ENCODE measurements at regions not wholly inside any gene's neighbourhood (a gene's known extent, or its start where the extent isn't known, plus 50 kb on each side); places are given as distances from the start of the nearest gene placed in this dataset.

DNA sequence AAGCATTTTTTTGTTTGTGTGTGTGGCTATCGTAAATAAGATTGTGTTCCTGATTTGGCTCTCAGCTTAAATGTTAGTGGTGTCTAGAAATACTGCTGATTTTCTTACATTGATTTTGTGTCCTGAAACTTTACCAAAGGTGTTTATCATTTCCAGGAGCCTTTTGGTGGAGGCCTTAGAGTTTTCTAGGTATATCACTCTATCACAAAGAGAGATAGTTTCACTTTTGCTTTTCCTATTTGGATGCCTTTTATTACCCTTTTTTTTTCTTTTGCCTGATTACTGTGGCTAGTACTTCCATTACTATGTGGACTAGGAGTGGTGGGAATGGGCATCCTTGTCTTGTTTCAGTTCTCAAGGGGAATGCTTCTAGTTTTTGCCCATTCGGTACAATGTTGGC lies 109.6 kb downstream of the S1PR1 start:
- no peak for TF ChIP-seq TAF1 (IDR thresholded peaks at IDR 0.05; ENCODE audit: low read depth)
- no peak for TF ChIP-seq CREB1 (IDR thresholded peaks at IDR 0.05; ENCODE audit: low read depth)
- TF ChIP-seq RAD21 (IDR thresholded peaks at IDR 0.05; ENCODE audit: low read depth): no peak
- TF ChIP-seq YY1 (IDR thresholded peaks at IDR 0.05; ENCODE audit: low read depth): no peak
- TF ChIP-seq, protein P1, sequence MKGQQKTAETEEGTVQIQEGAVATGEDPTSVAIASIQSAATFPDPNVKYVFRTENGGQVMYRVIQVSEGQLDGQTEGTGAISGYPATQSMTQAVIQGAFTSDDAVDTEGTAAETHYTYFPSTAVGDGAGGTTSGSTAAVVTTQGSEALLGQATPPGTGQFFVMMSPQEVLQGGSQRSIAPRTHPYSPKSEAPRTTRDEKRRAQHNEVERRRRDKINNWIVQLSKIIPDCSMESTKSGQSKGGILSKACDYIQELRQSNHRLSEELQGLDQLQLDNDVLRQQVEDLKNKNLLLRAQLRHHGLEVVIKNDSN (IDR thresholded peaks at IDR 0.05): no peak
- TF ChIP-seq ZBTB7A (IDR thresholded peaks at IDR 0.05; ENCODE audit: low read depth): no peak
- TF ChIP-seq EP300 (IDR thresholded peaks at IDR 0.05; ENCODE audit: borderline replicate concordance): no peak
- TF ChIP-seq TCF12 (IDR thresholded peaks at IDR 0.05; ENCODE audit: low read depth): no peak
- TF ChIP-seq CEBPB (IDR thresholded peaks at IDR 0.05): no peak
- TF ChIP-seq FOXM1 (IDR thresholded peaks at IDR 0.05; ENCODE audit: borderline replicate concordance, low read depth): no peak
- TF ChIP-seq EGR1 (IDR thresholded peaks at IDR 0.05): no peak
- no peak for TF ChIP-seq TEAD4 (IDR thresholded peaks at IDR 0.05)
- TF ChIP-seq NFIC (IDR thresholded peaks at IDR 0.05): no peak
- TF ChIP-seq, protein P2, sequence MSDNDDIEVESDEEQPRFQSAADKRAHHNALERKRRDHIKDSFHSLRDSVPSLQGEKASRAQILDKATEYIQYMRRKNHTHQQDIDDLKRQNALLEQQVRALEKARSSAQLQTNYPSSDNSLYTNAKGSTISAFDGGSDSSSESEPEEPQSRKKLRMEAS (IDR thresholded peaks at IDR 0.05): no peak
- TF ChIP-seq, protein P3, sequence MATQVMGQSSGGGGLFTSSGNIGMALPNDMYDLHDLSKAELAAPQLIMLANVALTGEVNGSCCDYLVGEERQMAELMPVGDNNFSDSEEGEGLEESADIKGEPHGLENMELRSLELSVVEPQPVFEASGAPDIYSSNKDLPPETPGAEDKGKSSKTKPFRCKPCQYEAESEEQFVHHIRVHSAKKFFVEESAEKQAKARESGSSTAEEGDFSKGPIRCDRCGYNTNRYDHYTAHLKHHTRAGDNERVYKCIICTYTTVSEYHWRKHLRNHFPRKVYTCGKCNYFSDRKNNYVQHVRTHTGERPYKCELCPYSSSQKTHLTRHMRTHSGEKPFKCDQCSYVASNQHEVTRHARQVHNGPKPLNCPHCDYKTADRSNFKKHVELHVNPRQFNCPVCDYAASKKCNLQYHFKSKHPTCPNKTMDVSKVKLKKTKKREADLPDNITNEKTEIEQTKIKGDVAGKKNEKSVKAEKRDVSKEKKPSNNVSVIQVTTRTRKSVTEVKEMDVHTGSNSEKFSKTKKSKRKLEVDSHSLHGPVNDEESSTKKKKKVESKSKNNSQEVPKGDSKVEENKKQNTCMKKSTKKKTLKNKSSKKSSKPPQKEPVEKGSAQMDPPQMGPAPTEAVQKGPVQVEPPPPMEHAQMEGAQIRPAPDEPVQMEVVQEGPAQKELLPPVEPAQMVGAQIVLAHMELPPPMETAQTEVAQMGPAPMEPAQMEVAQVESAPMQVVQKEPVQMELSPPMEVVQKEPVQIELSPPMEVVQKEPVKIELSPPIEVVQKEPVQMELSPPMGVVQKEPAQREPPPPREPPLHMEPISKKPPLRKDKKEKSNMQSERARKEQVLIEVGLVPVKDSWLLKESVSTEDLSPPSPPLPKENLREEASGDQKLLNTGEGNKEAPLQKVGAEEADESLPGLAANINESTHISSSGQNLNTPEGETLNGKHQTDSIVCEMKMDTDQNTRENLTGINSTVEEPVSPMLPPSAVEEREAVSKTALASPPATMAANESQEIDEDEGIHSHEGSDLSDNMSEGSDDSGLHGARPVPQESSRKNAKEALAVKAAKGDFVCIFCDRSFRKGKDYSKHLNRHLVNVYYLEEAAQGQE (IDR thresholded peaks at IDR 0.05; ENCODE audit: low read depth): no peak

- TF ChIP-seq TCF12 (IDR thresholded peaks at IDR 0.05; ENCODE audit: low read depth) (no peak), TAF1 (IDR thresholded peaks at IDR 0.05; ENCODE audit: low read depth) (no peak), FOXM1 (IDR thresholded peaks at IDR 0.05; ENCODE audit: borderline replicate concordance, low read depth) (no peak), EP300 (IDR thresholded peaks at IDR 0.05; ENCODE audit: borderline replicate concordance) (no peak), RAD21 (IDR thresholded peaks at IDR 0.05; ENCODE audit: low read depth) (no peak)
- TF ChIP-seq, protein P1 (IDR thresholded peaks at IDR 0.05): no peak
These were observed 119.2 kb downstream of the S1PR1 start for GRCh38 chr1:101356013-101356412.

- TF ChIP-seq NFIC (IDR thresholded peaks at IDR 0.05) (no peak), EP300 (IDR thresholded peaks at IDR 0.05; ENCODE audit: borderline replicate concordance) (no peak), TEAD4 (IDR thresholded peaks at IDR 0.05) (no peak), ZBTB7A (IDR thresholded peaks at IDR 0.05; ENCODE audit: low read depth) (no peak), CREB1 (IDR thresholded peaks at IDR 0.05; ENCODE audit: low read depth) (no peak), TCF12 (IDR thresholded peaks at IDR 0.05; ENCODE audit: low read depth) (no peak)
- TF ChIP-seq, protein P3 (IDR thresholded peaks at IDR 0.05; ENCODE audit: low read depth): no peak
- TF ChIP-seq, protein P1 (IDR thresholded peaks at IDR 0.05): no peak
- TF ChIP-seq, protein P2 (IDR thresholded peaks at IDR 0.05): no peak
These were observed 120.0 kb downstream of the S1PR1 start for GRCh38 chr1:101356604-101357443.

DNA sequence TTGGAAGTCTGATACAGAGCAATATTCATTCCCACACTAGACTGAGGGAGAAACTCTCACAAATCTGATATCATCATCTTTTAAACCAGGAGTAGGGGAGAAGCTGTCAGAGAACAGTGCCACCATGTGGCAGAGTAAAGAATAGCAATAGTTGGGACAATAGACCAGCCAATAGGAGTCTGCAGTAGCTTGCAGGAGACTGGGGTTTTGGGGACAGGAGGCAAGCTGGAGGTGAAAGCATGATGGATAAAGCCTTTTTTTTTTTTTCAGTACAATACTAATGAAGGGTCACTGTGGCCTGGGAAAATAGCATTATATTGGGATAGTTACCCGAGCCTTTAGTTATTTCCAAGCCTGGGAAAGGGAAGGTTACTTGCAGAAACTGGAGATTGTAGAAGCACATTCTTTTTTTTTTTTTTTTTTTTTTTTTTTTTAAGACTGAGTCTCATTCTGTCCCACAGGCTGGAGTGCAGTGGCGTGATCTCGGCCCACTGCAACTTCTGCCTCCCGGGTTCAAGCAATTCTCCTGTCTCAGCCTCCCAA lies 120.7 kb downstream of the S1PR1 start:
- peak; percentile 80 for TF ChIP-seq RAD21 (IDR thresholded peaks at IDR 0.05; ENCODE audit: low read depth)
- TF ChIP-seq, protein P2 (IDR thresholded peaks at IDR 0.05): no peak

GRCh38 chr1:101360506-101360905 lies 123.7 kb downstream of the S1PR1 start:
- TF ChIP-seq FOXM1 (IDR thresholded peaks at IDR 0.05; ENCODE audit: borderline replicate concordance, low read depth): no peak
- no peak for TF ChIP-seq CEBPB (IDR thresholded peaks at IDR 0.05)
- TF ChIP-seq EP300 (IDR thresholded peaks at IDR 0.05; ENCODE audit: borderline replicate concordance): no peak
- TF ChIP-seq TEAD4 (IDR thresholded peaks at IDR 0.05): no peak
- no peak for TF ChIP-seq EGR1 (IDR thresholded peaks at IDR 0.05)
- no peak for TF ChIP-seq RAD21 (IDR thresholded peaks at IDR 0.05; ENCODE audit: low read depth)
- TF ChIP-seq YY1 (IDR thresholded peaks at IDR 0.05; ENCODE audit: low read depth): no peak
- no peak for TF ChIP-seq CREB1 (IDR thresholded peaks at IDR 0.05; ENCODE audit: low read depth)
- TF ChIP-seq ZBTB7A (IDR thresholded peaks at IDR 0.05; ENCODE audit: low read depth): no peak
- no peak for TF ChIP-seq TCF12 (IDR thresholded peaks at IDR 0.05; ENCODE audit: low read depth)

All from Ishikawa (cell line).